ENCODE measurements at regions not wholly inside any gene's neighbourhood (a gene's known extent, or its start where the extent isn't known, plus 50 kb on each side); places are given as distances from the start of the nearest gene placed in this dataset.
A peak's percentile ranks its signal among the peaks of the same experiment; 100 is the strongest.

DNA sequence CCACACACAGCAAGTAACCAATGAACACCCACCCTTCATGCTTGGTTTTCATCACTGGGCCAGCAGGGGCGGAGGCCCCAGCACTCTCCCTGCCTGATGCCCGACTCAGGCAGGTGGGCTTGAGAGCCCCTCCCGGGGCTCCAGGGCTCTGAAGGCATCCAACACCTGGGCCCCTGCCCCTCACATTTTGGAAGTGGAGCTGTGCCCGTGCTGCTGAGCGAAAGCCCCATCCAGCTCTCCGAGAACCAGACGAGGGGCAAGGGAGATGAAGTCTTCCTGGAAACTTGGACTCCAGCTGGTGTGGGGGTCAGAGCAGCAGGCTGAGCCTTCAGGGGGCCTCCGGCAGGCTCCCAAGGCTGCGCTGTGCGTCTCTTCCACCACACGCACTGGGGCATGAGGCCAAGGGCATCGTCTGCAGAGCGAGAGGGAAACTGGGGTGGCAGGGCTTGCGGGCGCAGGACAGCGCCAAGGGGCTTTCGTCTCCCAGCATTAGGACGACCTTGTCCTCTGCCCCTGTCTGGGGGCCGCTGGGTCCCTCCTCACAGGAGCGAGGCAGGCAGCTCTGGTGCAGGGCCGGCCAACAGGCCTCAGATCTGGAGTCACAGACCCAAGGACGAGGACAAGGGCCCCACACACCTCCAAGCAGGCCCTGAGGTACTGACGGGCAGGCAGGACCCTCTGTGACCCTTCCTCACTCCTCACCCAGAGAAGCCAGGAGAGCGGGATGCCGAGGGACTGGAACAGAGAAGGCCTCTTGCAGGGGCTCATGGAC, 108.3 kb upstream of the FAM20C start:
- H3K27me3 Mint-ChIP-seq, result no peaks in the 10 kb centered on the region
- DNase-seq, result no peak
- H3K27ac Mint-ChIP-seq, result no peak overlapping the region
- H3K36me3 Mint-ChIP-seq, result no peaks in the 10 kb centered on the region
- H3K4me3 Mint-ChIP-seq, result no peak overlapping the region
- H3K4me1 Mint-ChIP-seq, result peaks cover 2% of the 10 kb centered on the region
- no peaks in the 10 kb centered on the region for H3K9me3 Mint-ChIP-seq

DNA sequence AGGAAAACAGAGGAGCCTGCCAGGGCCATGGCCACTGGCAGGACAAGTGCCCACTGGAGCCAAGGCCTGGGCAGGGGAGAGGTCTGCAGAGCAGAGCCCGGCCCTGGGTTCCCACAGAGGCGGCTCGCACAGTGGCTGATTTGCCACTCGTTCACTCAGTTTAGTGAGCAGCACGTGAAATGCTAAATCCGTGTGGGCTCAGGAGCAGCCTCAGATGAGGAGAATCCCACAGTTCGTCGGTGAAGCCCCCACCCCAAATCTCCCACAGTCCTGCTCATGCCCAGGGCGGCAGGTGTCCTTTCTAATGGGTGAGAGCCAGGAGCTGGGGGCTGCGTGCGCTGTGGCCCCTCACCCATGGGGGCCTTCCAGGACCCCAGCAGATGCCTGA, 107.7 kb upstream of the FAM20C start:
- no peaks in the 10 kb centered on the region for H3K36me3 Mint-ChIP-seq
- no peak overlapping the region for H3K4me3 Mint-ChIP-seq
- H3K9me3 Mint-ChIP-seq, result no peaks in the 10 kb centered on the region
- peaks cover 4% of the 10 kb centered on the region for H3K4me1 Mint-ChIP-seq
- no peak overlapping the region for H3K27ac Mint-ChIP-seq
- DNase-seq, result no peak
- H3K27me3 Mint-ChIP-seq, result no peaks in the 10 kb centered on the region

DNA sequence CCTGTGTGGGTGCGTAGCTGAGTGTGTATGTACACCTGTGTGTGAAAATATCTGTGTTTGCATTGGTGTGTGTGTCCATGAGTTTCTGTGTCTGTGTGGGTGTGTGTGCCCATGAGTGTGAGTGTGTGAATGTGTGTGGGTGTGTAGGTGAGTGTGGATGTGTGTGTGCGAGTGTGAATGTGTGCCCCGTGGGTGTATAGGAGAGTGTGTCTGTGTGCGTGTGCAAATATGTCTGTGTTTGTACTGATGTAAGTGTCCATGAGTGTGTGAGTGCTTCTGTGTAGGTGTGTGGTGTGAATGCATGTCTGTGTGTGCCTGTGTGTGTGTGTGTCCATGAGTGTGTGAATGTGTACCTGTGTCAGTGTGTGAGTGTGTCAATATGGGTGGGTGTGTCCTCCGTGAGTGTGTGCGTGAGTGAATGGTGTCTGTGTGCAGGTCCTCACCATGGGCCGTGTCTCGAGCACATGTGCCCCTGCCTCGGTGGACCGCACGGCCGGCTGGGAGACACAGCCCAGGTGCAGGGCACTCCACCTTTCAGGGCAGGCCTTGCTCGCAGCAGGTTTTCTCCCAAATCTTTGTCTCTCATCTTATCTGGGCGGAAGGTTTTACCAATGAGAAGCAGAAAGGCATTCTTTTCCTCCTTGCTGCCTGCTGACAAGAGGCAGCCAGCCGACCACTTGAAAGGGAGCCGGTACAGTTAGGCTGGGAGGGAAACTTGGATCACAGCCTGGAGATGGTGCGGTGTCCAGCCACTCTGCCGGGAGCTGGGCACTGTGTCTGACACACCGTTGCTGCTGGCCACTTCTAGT, 107.1 kb upstream of the FAM20C start:
- Mint-ChIP-seq H3K27me3 (no peaks in the 10 kb centered on the region), H3K27ac (no peak overlapping the region), H3K9me3 (no peaks in the 10 kb centered on the region)

GRCh38 chr7:85883-86515, 106.4 kb upstream of the FAM20C start:
- H3K27ac Mint-ChIP-seq, result no peak overlapping the region
- H3K9me3 Mint-ChIP-seq, result no peaks in the 10 kb centered on the region
- no peaks in the 10 kb centered on the region for H3K36me3 Mint-ChIP-seq

More for the DNA sequence above, 107.1 kb upstream of the FAM20C start:
- peaks cover 7% of the 10 kb centered on the region for H3K4me1 Mint-ChIP-seq
- H3K4me3 Mint-ChIP-seq, result no peak overlapping the region
- no peak for DNase-seq
- no peaks in the 10 kb centered on the region for H3K36me3 Mint-ChIP-seq

DNA sequence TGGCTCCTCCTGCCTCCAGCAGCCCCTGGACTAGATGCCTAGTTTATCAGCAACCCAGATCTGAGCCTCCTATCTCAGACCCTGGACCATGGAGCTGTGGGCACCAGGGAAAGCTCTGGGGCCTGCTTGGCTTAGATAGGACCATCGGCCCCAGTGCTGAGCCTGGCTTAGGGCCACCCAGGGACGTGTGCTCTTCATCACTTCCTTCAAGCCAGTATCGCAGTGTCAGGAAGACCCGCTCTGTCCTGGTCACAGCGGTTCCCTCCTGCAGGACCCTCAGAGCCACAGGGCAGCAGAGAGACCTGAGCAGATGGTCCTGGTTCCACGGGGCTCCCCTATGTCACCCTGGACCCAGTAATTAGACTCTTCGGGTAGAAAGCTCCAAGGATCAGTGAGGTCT, 105.7 kb upstream of the FAM20C start:
- no peak for DNase-seq
- H3K27me3 Mint-ChIP-seq, result no peaks in the 10 kb centered on the region
- no peak overlapping the region for H3K27ac Mint-ChIP-seq
- H3K36me3 Mint-ChIP-seq, result no peaks in the 10 kb centered on the region
- H3K4me1 Mint-ChIP-seq, result peaks cover 9% of the 10 kb centered on the region
- H3K9me3 Mint-ChIP-seq, result no peaks in the 10 kb centered on the region
- H3K4me3 Mint-ChIP-seq, result no peak overlapping the region

More at GRCh38 chr7:85883-86515, 106.4 kb upstream of the FAM20C start:
- no peak for DNase-seq
- H3K4me3 Mint-ChIP-seq, result no peak overlapping the region
- no peaks in the 10 kb centered on the region for H3K27me3 Mint-ChIP-seq
- peaks cover 9% of the 10 kb centered on the region for H3K4me1 Mint-ChIP-seq

- Mint-ChIP-seq H3K4me1 (peaks cover 9% of the 10 kb centered on the region), H3K36me3 (no peaks in the 10 kb centered on the region), H3K4me3 (no peak overlapping the region), H3K9me3 (no peaks in the 10 kb centered on the region), H3K27me3 (peaks cover under 1% of the 10 kb centered on the region), H3K27ac (no peak overlapping the region)
- no peak for DNase-seq
Observed at GRCh38 chr7:87047-87446, 105.3 kb upstream of the FAM20C start.

DNA sequence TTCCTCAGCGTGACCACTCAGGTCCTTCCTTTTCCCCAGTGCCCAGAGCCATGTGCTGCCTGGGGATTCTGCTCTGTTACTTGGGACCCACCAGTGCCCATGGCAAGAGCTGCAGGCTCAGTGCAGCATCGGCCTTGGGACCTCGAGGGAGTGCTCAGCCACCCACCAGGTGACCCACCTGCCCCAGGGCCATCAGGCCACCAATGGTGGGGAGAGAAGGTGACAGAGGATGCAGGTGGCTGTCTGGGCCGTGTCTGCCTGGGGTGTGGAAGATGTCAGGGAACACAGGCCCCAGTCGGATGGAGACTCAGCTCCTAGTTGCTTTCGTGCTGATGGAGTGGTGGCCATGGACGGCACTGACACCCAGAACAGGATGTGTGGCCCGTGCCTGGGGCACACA, 104.7 kb upstream of the FAM20C start:
- Mint-ChIP-seq H3K36me3 (no peaks in the 10 kb centered on the region), H3K9me3 (no peaks in the 10 kb centered on the region), H3K27me3 (peaks cover 7% of the 10 kb centered on the region), H3K27ac (no peak overlapping the region), H3K4me1 (peaks cover 9% of the 10 kb centered on the region), H3K4me3 (no peak overlapping the region)
- DNase-seq, result no peak

DNA sequence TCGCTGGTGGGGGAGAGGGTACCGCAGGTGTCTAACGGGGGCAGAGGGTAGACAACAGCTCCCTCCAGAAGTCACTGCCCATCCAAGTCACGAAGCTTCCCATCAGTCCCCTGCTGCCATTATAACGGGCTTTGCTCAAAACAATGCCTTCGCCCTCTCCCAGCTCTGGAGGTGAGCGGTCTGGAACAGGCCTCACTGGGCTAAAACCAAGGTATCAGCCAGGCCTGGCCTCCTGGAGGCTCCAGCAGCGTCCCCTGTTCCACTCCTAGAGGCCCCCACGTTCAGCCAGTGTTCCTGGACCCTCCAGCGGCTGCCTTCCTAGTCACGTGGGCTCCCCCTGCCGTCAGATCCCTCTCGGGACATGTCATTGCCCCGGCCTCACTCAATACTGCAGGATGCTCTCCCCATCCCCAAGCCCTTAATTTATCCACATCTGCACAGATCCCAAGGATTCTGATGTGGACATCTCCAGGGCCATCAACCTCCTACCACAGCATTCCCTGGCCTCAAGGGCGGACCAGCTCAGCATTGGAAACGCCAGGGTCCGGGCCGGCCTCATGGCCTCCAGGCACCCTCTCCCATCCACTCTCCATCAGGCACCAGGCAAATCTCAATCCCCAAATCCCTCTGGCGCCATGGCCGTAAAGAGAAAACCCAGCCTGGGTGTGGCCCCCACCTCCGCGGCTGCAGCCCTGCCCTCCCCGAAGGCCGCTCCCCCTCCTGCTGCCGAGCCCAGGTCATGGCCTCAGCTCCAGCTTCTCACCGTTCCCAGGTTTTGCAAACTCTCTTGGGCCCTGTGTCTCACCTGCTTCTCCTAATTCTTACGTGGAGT, 104.1 kb upstream of the FAM20C start:
- Mint-ChIP-seq H3K36me3 (no peaks in the 10 kb centered on the region), H3K9me3 (no peaks in the 10 kb centered on the region), H3K27ac (no peak overlapping the region), H3K4me3 (no peak overlapping the region), H3K27me3 (peaks cover 7% of the 10 kb centered on the region), H3K4me1 (peaks cover 9% of the 10 kb centered on the region)
- no peak for DNase-seq

- Mint-ChIP-seq H3K27ac (no peak overlapping the region), H3K9me3 (no peaks in the 10 kb centered on the region), H3K4me3 (no peak overlapping the region), H3K27me3 (peaks cover 7% of the 10 kb centered on the region), H3K4me1 (peaks cover 9% of the 10 kb centered on the region), H3K36me3 (no peaks in the 10 kb centered on the region)
- no peak for DNase-seq
Observed at GRCh38 chr7:88927-89231, 103.5 kb upstream of the FAM20C start.

DNA sequence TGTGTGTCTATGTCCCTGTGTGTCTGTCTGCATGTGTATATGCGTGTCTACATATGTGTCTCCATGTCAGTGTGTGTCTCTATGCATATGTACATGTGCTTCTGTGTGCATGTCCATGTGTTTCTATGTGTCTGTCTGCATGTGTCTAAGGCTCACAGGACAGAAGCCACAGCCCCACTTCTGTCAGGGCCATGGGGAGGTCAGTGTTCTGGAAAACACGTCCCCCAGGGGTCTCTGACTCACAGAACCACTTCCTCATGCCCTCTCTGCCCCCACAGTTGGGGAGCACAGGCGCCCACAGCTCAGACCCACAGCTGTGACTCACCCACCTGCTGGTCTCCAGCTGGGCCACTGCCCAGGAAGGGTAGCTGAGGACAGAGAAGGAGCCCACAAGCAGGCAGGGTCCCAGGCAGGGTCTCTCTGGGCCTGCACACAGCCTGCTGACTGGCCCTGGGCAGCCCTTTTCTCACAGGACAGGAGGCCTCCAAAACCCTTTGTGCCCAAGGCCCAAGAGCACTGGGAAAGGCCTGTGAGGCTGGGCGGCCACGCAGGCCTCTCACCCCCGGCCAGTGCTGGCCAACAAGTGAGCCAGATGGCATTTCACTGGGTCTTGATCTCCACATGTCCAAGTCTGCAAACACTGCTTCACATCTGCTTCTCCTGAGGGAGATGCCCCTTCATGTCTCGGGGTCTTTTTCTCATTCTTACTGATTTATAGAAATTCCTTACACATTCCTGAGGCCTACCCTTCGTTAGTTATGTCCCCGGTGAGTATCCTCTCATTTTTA, 102.9 kb upstream of the FAM20C start:
- Mint-ChIP-seq H3K9me3 (no peaks in the 10 kb centered on the region), H3K36me3 (no peaks in the 10 kb centered on the region), H3K4me3 (no peak overlapping the region), H3K27ac (no peak overlapping the region), H3K27me3 (peaks cover 7% of the 10 kb centered on the region), H3K4me1 (peaks cover 9% of the 10 kb centered on the region)
- DNase-seq, result peak; percentile 36

GRCh38 chr7:90111-91063, 102.0 kb upstream of the FAM20C start:
- DNase-seq, result no peak
- Mint-ChIP-seq H3K4me1 (peaks cover 9% of the 10 kb centered on the region), H3K36me3 (no peaks in the 10 kb centered on the region), H3K4me3 (no peak overlapping the region), H3K9me3 (no peaks in the 10 kb centered on the region), H3K27me3 (peaks cover 7% of the 10 kb centered on the region), H3K27ac (no peak overlapping the region)

DNA sequence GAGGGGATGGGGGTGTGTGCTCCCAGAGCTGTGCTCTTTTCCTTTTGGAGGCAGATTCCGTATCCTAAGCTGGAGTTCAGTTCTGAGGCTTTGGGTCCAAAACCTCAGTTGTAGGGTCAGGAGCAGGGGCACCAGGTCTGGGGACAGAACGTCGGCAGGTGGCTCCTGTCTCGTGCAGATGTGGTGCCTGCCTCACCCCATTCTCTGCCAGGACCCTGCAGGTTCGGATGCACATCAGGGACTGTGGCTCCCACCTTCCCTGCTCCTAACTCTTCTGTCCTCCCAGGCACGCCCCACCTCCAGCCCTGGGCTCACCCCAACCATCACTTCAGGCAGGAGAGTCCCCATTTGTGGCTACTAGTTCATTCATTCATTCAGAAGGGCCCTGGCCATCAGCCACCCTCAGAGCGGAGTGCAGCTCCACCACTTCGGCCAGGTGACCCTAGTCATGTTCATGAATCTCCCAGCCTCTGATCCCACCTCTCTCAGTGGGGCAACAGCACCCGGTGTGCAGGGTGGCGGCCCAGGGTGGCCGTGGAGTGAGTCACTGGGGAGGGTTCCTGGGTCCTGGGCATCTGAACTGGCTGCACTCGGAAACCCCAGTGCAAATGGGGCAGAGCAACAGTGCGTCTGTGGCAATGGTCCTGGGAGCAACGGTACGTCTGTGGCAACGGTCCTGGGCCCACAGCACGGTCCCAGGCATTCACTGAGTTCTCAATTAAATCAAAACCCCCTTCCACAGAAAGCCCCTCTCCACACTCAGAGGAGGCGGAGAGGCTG, 100.8 kb upstream of the FAM20C start:
- no peaks in the 10 kb centered on the region for H3K9me3 Mint-ChIP-seq
- H3K27me3 Mint-ChIP-seq, result peaks cover 7% of the 10 kb centered on the region
- H3K4me1 Mint-ChIP-seq, result peaks cover 9% of the 10 kb centered on the region
- DNase-seq, result no peak
- no peaks in the 10 kb centered on the region for H3K36me3 Mint-ChIP-seq
- no peak overlapping the region for H3K4me3 Mint-ChIP-seq
- no peak overlapping the region for H3K27ac Mint-ChIP-seq

GRCh38 chr7:92231-92674, 100.1 kb upstream of the FAM20C start:
- Mint-ChIP-seq H3K27me3 (peaks cover 7% of the 10 kb centered on the region), H3K36me3 (no peaks in the 10 kb centered on the region), H3K9me3 (no peaks in the 10 kb centered on the region), H3K4me3 (no peak overlapping the region), H3K4me1 (peaks cover 9% of the 10 kb centered on the region), H3K27ac (no peak overlapping the region)
- no peak for DNase-seq

All from activated naive CD8-positive, alpha-beta T cell treated with anti-CD3 and anti-CD28 coated beads for 36 hours (primary cell).